ENCODE measurements at regions not wholly inside any gene's neighbourhood (a gene's known extent, or its start where the extent isn't known, plus 50 kb on each side); places are given as distances from the start of the nearest gene placed in this dataset.

GRCh38 chr9:80013891-80014290 lies 442.1 kb downstream of the TLE4 start:
- Mint-ChIP-seq H3K9me3 (peaks cover 10% of the 10 kb centered on the region), H3K36me3 (no peaks in the 10 kb centered on the region), H3K27me3 (ENCODE audit: insufficient read depth, low read depth) (no peaks in the 10 kb centered on the region), H3K4me3 (no peak overlapping the region), H3K4me1 (no peaks in the 10 kb centered on the region), H3K27ac (peak overlapping the region; percentile 23)
- TF ChIP-seq CTCF (IDR thresholded peaks at IDR 0.05) = no peak
- no peak for TF ChIP-seq EZH2phosphoT487 (IDR thresholded peaks at IDR 0.05)
- no peak for TF ChIP-seq EZH2 (IDR thresholded peaks at IDR 0.05)
- Histone ChIP-seq H4K20me1 (ENCODE audit: low read depth) (no peaks in the 10 kb centered on the region), H3K4me2 (no peak overlapping the region), H3K27me3 (no peaks in the 10 kb centered on the region), H3K9ac (no peak overlapping the region), H3K9me3 (ENCODE audit: low read depth) (no peaks in the 10 kb centered on the region), H2AFZ (replicated peaks) (no peak overlapping the region), H3F3A (ENCODE audit: low read depth) (no peaks in the 10 kb centered on the region), H3K4me3 (no peak overlapping the region), H3K4me1 (peaks cover 10% of the 10 kb centered on the region), H3K27ac (no peak overlapping the region), H3K79me2 (ENCODE audit: low read depth) (no peaks in the 10 kb centered on the region), H3K36me3 (no peaks in the 10 kb centered on the region)
- no peak for DNase-seq (ENCODE audit: low spot score)

- H3K27ac Mint-ChIP-seq = no peak overlapping the region
- no peak for TF ChIP-seq CTCF (IDR thresholded peaks at IDR 0.05)
- no peak for TF ChIP-seq EZH2phosphoT487 (IDR thresholded peaks at IDR 0.05)
- TF ChIP-seq EZH2 (IDR thresholded peaks at IDR 0.05) = no peak
- H3K4me2 ChIP-seq = no peak overlapping the region
- H3K4me1 Mint-ChIP-seq = no peaks in the 10 kb centered on the region
- no peaks in the 10 kb centered on the region for H3F3A ChIP-seq (ENCODE audit: low read depth)
- no peak overlapping the region for H3K9ac ChIP-seq
- H3K79me2 ChIP-seq (ENCODE audit: low read depth) = no peaks in the 10 kb centered on the region
- H3K36me3 Mint-ChIP-seq = no peaks in the 10 kb centered on the region
- no peaks in the 10 kb centered on the region for H3K36me3 ChIP-seq
- no peak overlapping the region for H3K4me3 Mint-ChIP-seq
- peak overlapping the region; percentile 35 for H2AFZ ChIP-seq (replicated peaks)
- no peak overlapping the region for H3K4me3 ChIP-seq
- H3K4me1 ChIP-seq = peaks cover 10% of the 10 kb centered on the region
- H3K27me3 ChIP-seq = no peaks in the 10 kb centered on the region
- DNase-seq (ENCODE audit: low spot score) = no peak
- H3K9me3 ChIP-seq (ENCODE audit: low read depth) = no peaks in the 10 kb centered on the region
- H3K27ac ChIP-seq = no peak overlapping the region
- peaks cover 10% of the 10 kb centered on the region for H3K9me3 Mint-ChIP-seq
- no peaks in the 10 kb centered on the region for H4K20me1 ChIP-seq (ENCODE audit: low read depth)
- no peaks in the 10 kb centered on the region for H3K27me3 Mint-ChIP-seq (ENCODE audit: insufficient read depth, low read depth)
These were observed 441.0 kb downstream of the TLE4 start for GRCh38 chr9:80012557-80013330.

GRCh38 chr9:80009204-80009603 lies 437.4 kb downstream of the TLE4 start:
- H3F3A ChIP-seq (ENCODE audit: low read depth) = no peaks in the 10 kb centered on the region
- no peak overlapping the region for H3K4me3 Mint-ChIP-seq

More at GRCh38 chr9:80009204-80009603, 437.4 kb downstream of the TLE4 start:
- H2AFZ ChIP-seq (replicated peaks) = no peak overlapping the region
- no peaks in the 10 kb centered on the region for H3K36me3 ChIP-seq
- Mint-ChIP-seq H3K4me1 (no peaks in the 10 kb centered on the region), H3K27ac (no peak overlapping the region), H3K27me3 (ENCODE audit: insufficient read depth, low read depth) (no peaks in the 10 kb centered on the region), H3K36me3 (no peaks in the 10 kb centered on the region), H3K9me3 (peaks cover 10% of the 10 kb centered on the region)
- TF ChIP-seq EZH2phosphoT487 (IDR thresholded peaks at IDR 0.05) (no peak), CTCF (IDR thresholded peaks at IDR 0.05) (no peak), EZH2 (IDR thresholded peaks at IDR 0.05) (no peak)
- no peaks in the 10 kb centered on the region for H3K79me2 ChIP-seq (ENCODE audit: low read depth)
- no peak overlapping the region for H3K27ac ChIP-seq
- H3K27me3 ChIP-seq = no peaks in the 10 kb centered on the region
- H3K4me3 ChIP-seq = no peak overlapping the region
- no peaks in the 10 kb centered on the region for H4K20me1 ChIP-seq (ENCODE audit: low read depth)
- H3K9me3 ChIP-seq (ENCODE audit: low read depth) = no peaks in the 10 kb centered on the region
- no peak overlapping the region for H3K4me2 ChIP-seq
- DNase-seq (ENCODE audit: low spot score) = no peak
- H3K9ac ChIP-seq = no peak overlapping the region
- H3K4me1 ChIP-seq = peaks cover 10% of the 10 kb centered on the region

All from neural progenitor cell (in vitro differentiated cells).